ENCODE measurements at regions not wholly inside any gene's neighbourhood (a gene's known extent, or its start where the extent isn't known, plus 50 kb on each side); places are given as distances from the start of the nearest gene placed in this dataset.
"Not testable (repeated sequence)": the region's sequence is repeated elsewhere in the genome, so short reads cannot be mapped to it uniquely, and the experiment has no call there.

GRCh38 chr1:245062741-245063305, 92.0 kb upstream of the KIF26B start:
- no peak for DNase-seq (ENCODE audit: low read depth in 2 of 2)

GRCh38 chr1:245061808-245062207, 93.0 kb upstream of the KIF26B start:
- not testable (repeated sequence) for DNase-seq (ENCODE audit: low read depth in 2 of 2)

GRCh38 chr1:245060684-245061374, 94.0 kb upstream of the KIF26B start:
- DNase-seq (ENCODE audit: low read depth in 2 of 2): no peak

GRCh38 chr1:245059806-245060424, 94.9 kb upstream of the KIF26B start:
- DNase-seq (ENCODE audit: low read depth in 2 of 2): no peak

GRCh38 chr1:245058882-245059281, 95.9 kb upstream of the KIF26B start:
- no peak for DNase-seq (ENCODE audit: low read depth in 2 of 2)

GRCh38 chr1:245058436-245058835, 96.3 kb upstream of the KIF26B start:
- DNase-seq (ENCODE audit: low read depth in 2 of 2): no peak

- DNase-seq (ENCODE audit: low read depth in 2 of 2): no peak
These were observed 97.9 kb upstream of the KIF26B start for GRCh38 chr1:245056913-245057312.

GRCh38 chr1:245056296-245056695, 98.5 kb upstream of the KIF26B start:
- not testable (repeated sequence) for DNase-seq (ENCODE audit: low read depth in 2 of 2)

- no peak for DNase-seq (ENCODE audit: low read depth in 2 of 2)
These were observed 99.0 kb upstream of the KIF26B start for GRCh38 chr1:245055752-245056151.

GRCh38 chr1:245054507-245055270, 100.1 kb upstream of the KIF26B start:
- no peak for DNase-seq (ENCODE audit: low read depth in 2 of 2)

- no peak for DNase-seq (ENCODE audit: low read depth in 2 of 2)
These were observed 100.7 kb upstream of the KIF26B start for GRCh38 chr1:245054105-245054504.

GRCh38 chr1:245052258-245052657, 102.5 kb upstream of the KIF26B start:
- no peak for DNase-seq (ENCODE audit: low read depth in 2 of 2)

GRCh38 chr1:245051349-245052221, 103.2 kb upstream of the KIF26B start:
- DNase-seq (ENCODE audit: low read depth in 2 of 2): no peak

- no peak for DNase-seq (ENCODE audit: low read depth in 2 of 2)
These were observed 108.0 kb upstream of the KIF26B start for GRCh38 chr1:245046769-245047168.

- no peak for DNase-seq (ENCODE audit: low read depth in 2 of 2)
These were observed 108.5 kb upstream of the KIF26B start for GRCh38 chr1:245046315-245046714.

- no peak for DNase-seq (ENCODE audit: low read depth in 2 of 2)
These were observed 109.5 kb upstream of the KIF26B start for GRCh38 chr1:245045087-245045881.

GRCh38 chr1:245043611-245043940, 111.2 kb upstream of the KIF26B start:
- no peak for DNase-seq (ENCODE audit: low read depth in 2 of 2)

- DNase-seq (ENCODE audit: low read depth in 2 of 2): no peak
These were observed 113.6 kb upstream of the KIF26B start for GRCh38 chr1:245041058-245041698.

- no peak for DNase-seq (ENCODE audit: low read depth in 2 of 2)
These were observed 115.6 kb upstream of the KIF26B start for GRCh38 chr1:245039196-245039595.

GRCh38 chr1:245036102-245036501, 118.7 kb upstream of the KIF26B start:
- DNase-seq (ENCODE audit: low read depth in 2 of 2): no peak

Measured in stimulated activated CD4-positive, alpha-beta T cell treated with anti-CD3 and anti-CD28 coated beads, Interleukin-1b, Interleukin-23, amount 100 ng/mL, for 1 hour (primary cell).